ENCODE measurements at regions not wholly inside any gene's neighbourhood (a gene's known extent, or its start where the extent isn't known, plus 50 kb on each side); places are given as distances from the start of the nearest gene placed in this dataset.

DNA sequence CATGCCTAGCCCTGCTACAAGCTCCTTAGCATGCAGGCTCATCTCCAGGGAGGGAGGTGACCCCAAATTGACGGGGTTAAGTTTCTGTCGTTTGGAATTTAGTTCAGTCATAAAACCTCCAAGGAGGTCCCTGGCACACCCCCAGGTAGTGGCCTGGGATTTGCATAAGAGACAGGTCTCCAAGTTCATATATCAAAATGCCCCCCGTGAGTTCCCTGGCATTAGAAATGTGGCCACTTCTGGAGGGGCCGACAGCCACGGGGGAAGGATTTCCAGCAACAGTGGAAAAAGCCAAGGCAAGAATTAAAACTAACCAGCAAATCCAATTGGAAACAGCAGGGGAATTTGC, 228.8 kb downstream of the BCL11B start:
- Histone ChIP-seq H3K27me3 (ENCODE audit: control insufficient read depth, insufficient read depth, low read length) (no peaks in the 10 kb centered on the region), H3K4me3 (ENCODE audit: low read length) (no peak overlapping the region), H3K9me3 (ENCODE audit: control insufficient read depth, low read length) (no peaks in the 10 kb centered on the region), H3K4me1 (ENCODE audit: control insufficient read depth, insufficient read depth, low read length) (no peaks in the 10 kb centered on the region), H3K36me3 (ENCODE audit: control insufficient read depth, insufficient read depth, low read length) (no peaks in the 10 kb centered on the region), H3K9ac (ENCODE audit: low read length) (no peak overlapping the region)

DNA sequence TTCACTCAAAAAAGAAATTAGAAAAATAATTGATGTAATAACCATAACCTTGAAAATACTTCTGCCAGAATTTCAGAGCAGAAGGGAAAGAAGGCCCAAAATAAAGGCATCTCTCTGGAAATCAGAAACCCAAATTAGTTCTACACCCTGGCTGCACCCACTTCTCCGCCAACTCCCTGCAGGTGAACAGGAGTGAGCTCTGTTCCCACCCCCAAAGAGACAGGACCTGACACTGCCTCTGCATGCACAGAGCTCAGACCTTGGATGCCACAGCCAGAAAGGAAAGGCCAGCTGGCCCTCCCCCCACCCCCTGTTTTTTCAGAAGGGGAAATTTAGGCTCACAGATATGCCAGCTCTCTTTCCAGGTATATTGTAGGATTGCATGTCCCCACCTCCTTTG, 228.2 kb downstream of the BCL11B start:
- H3K4me3 ChIP-seq (ENCODE audit: low read length), result no peak overlapping the region
- H3K36me3 ChIP-seq (ENCODE audit: control insufficient read depth, insufficient read depth, low read length), result no peaks in the 10 kb centered on the region
- H3K9ac ChIP-seq (ENCODE audit: low read length), result no peak overlapping the region
- no peaks in the 10 kb centered on the region for H3K9me3 ChIP-seq (ENCODE audit: control insufficient read depth, low read length)
- no peaks in the 10 kb centered on the region for H3K4me1 ChIP-seq (ENCODE audit: control insufficient read depth, insufficient read depth, low read length)
- H3K27me3 ChIP-seq (ENCODE audit: control insufficient read depth, insufficient read depth, low read length), result no peaks in the 10 kb centered on the region

- Histone ChIP-seq H3K4me3 (ENCODE audit: low read length) (no peak overlapping the region), H3K9ac (ENCODE audit: low read length) (no peak overlapping the region), H3K4me1 (ENCODE audit: control insufficient read depth, insufficient read depth, low read length) (no peaks in the 10 kb centered on the region), H3K36me3 (ENCODE audit: control insufficient read depth, insufficient read depth, low read length) (no peaks in the 10 kb centered on the region), H3K27me3 (ENCODE audit: control insufficient read depth, insufficient read depth, low read length) (no peaks in the 10 kb centered on the region), H3K9me3 (ENCODE audit: control insufficient read depth, low read length) (no peaks in the 10 kb centered on the region)
Measured at GRCh38 chr14:99047441-99048031, 224.5 kb downstream of the BCL11B start.

GRCh38 chr14:99050309-99050708, 221.7 kb downstream of the BCL11B start:
- Histone ChIP-seq H3K27me3 (ENCODE audit: control insufficient read depth, insufficient read depth, low read length) (no peaks in the 10 kb centered on the region), H3K4me3 (ENCODE audit: low read length) (no peak overlapping the region), H3K4me1 (ENCODE audit: control insufficient read depth, insufficient read depth, low read length) (no peaks in the 10 kb centered on the region), H3K9ac (ENCODE audit: low read length) (no peak overlapping the region), H3K9me3 (ENCODE audit: control insufficient read depth, low read length) (no peaks in the 10 kb centered on the region), H3K36me3 (ENCODE audit: control insufficient read depth, insufficient read depth, low read length) (no peaks in the 10 kb centered on the region)

DNA sequence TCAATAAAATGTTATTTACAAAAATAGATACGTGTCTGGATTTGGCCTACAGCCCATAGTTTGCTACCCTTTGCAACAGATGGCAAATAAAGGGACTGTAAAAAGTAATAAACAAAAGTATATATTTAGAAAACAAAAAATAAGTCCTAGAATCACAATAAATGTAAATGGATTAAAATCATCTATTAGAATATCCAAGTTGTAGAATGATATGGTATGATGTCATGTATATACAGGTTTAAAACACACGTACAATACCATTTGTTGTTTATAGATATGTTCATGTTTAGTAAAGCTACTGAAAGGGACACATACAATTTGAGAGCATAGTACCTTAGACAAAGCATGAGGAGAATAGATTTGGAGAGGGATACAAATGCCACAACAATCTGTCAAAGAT, 219.5 kb downstream of the BCL11B start:
- Histone ChIP-seq H3K27me3 (ENCODE audit: control insufficient read depth, insufficient read depth, low read length) (no peaks in the 10 kb centered on the region), H3K9ac (ENCODE audit: low read length) (no peak overlapping the region), H3K4me1 (ENCODE audit: control insufficient read depth, insufficient read depth, low read length) (no peaks in the 10 kb centered on the region), H3K9me3 (ENCODE audit: control insufficient read depth, low read length) (no peaks in the 10 kb centered on the region), H3K36me3 (ENCODE audit: control insufficient read depth, insufficient read depth, low read length) (no peaks in the 10 kb centered on the region), H3K4me3 (ENCODE audit: low read length) (no peak overlapping the region)

- Histone ChIP-seq H3K36me3 (ENCODE audit: control insufficient read depth, insufficient read depth, low read length) (no peaks in the 10 kb centered on the region), H3K4me3 (ENCODE audit: low read length) (no peak overlapping the region), H3K27me3 (ENCODE audit: control insufficient read depth, insufficient read depth, low read length) (no peaks in the 10 kb centered on the region), H3K9ac (ENCODE audit: low read length) (no peak overlapping the region), H3K9me3 (ENCODE audit: control insufficient read depth, low read length) (no peaks in the 10 kb centered on the region), H3K4me1 (ENCODE audit: control insufficient read depth, insufficient read depth, low read length) (no peaks in the 10 kb centered on the region)
Measured at GRCh38 chr14:99055019-99055418, 217.0 kb downstream of the BCL11B start.

DNA sequence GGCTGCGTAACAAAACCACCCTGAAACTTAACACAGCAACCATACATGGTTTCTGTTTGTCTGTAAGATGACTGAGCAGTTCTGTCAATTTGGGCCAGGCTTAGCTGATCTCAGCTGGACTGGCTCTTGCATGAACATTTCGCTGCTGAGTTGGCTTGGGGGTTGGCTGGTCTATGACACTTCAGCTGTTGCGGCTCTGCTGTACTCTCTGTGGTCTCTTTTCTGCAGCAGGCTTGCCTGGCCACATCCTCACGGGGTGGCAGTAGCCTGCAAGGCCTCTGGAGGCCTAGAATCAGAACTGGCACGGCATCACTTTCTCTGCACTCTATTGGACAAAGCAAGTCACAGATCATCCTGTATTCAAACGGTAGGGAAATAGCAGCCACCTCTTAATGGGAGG, 216.2 kb downstream of the BCL11B start:
- Histone ChIP-seq H3K9me3 (ENCODE audit: control insufficient read depth, low read length) (no peaks in the 10 kb centered on the region), H3K9ac (ENCODE audit: low read length) (no peak overlapping the region), H3K36me3 (ENCODE audit: control insufficient read depth, insufficient read depth, low read length) (no peaks in the 10 kb centered on the region), H3K27me3 (ENCODE audit: control insufficient read depth, insufficient read depth, low read length) (no peaks in the 10 kb centered on the region), H3K4me3 (ENCODE audit: low read length) (no peak overlapping the region), H3K4me1 (ENCODE audit: control insufficient read depth, insufficient read depth, low read length) (no peaks in the 10 kb centered on the region)

DNA sequence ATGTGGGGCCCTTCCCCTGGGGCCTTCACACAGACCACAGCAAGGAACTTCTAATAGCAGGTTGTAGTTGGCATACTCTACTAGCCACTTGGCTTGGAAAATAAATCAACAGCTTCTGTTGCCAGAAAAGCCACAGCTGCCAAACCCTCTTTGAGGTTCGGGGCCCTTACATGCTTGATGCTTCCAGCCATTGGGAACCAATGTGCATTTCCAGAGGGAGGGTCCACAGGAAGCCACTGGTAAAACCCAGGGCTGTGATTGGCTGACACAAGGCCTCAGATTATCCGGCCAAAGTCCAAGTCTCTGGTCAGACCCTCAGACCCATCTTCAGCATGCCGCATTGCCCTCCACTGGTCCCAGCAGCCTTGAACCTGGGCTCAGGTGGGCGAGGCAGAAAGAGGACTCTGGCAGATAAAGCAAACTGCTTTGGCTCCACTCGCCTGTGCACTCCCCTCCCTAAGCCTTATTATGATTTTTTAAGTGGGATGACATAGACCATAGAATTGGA, 214.4 kb downstream of the BCL11B start:
- no peaks in the 10 kb centered on the region for H3K36me3 ChIP-seq (ENCODE audit: control insufficient read depth, insufficient read depth, low read length)
- no peaks in the 10 kb centered on the region for H3K27me3 ChIP-seq (ENCODE audit: control insufficient read depth, insufficient read depth, low read length)

DNA sequence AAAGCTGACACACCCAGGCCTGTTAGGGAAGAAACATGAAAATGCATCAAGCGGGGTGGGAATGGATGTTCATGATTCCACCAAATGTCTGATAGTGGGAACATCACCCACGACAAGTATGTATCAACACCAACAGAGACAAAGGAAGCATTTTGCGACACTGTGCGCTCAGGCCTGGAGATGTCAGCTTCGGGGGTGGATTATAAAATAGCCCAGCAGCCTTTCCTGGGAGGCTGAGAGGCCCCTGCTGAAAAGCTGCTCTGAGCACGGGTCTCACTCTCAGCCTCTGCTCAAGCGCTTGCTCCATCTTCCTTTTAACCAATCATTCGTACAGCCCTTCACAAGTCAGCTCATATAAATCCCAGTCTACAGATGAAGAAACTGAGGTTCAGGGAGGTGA, 213.5 kb downstream of the BCL11B start:
- Histone ChIP-seq H3K9ac (ENCODE audit: low read length) (no peak overlapping the region), H3K4me3 (ENCODE audit: low read length) (no peak overlapping the region)

More for the DNA sequence above, 214.4 kb downstream of the BCL11B start:
- no peaks in the 10 kb centered on the region for H3K9me3 ChIP-seq (ENCODE audit: control insufficient read depth, low read length)
- no peak overlapping the region for H3K4me3 ChIP-seq (ENCODE audit: low read length)
- H3K4me1 ChIP-seq (ENCODE audit: control insufficient read depth, insufficient read depth, low read length), result no peaks in the 10 kb centered on the region
- H3K9ac ChIP-seq (ENCODE audit: low read length), result no peak overlapping the region

GRCh38 chr14:99062216-99062615, 209.8 kb downstream of the BCL11B start:
- Histone ChIP-seq H3K9ac (ENCODE audit: low read length) (no peak overlapping the region), H3K4me3 (ENCODE audit: low read length) (no peak overlapping the region), H3K27me3 (ENCODE audit: control insufficient read depth, insufficient read depth, low read length) (no peaks in the 10 kb centered on the region), H3K36me3 (ENCODE audit: control insufficient read depth, insufficient read depth, low read length) (no peaks in the 10 kb centered on the region), H3K9me3 (ENCODE audit: control insufficient read depth, low read length) (no peaks in the 10 kb centered on the region), H3K4me1 (ENCODE audit: control insufficient read depth, insufficient read depth, low read length) (peaks cover 20% of the 10 kb centered on the region)

More for the DNA sequence above, 213.5 kb downstream of the BCL11B start:
- Histone ChIP-seq H3K27me3 (ENCODE audit: control insufficient read depth, insufficient read depth, low read length) (no peaks in the 10 kb centered on the region), H3K9me3 (ENCODE audit: control insufficient read depth, low read length) (no peaks in the 10 kb centered on the region), H3K36me3 (ENCODE audit: control insufficient read depth, insufficient read depth, low read length) (no peaks in the 10 kb centered on the region), H3K4me1 (ENCODE audit: control insufficient read depth, insufficient read depth, low read length) (peaks cover under 1% of the 10 kb centered on the region)

DNA sequence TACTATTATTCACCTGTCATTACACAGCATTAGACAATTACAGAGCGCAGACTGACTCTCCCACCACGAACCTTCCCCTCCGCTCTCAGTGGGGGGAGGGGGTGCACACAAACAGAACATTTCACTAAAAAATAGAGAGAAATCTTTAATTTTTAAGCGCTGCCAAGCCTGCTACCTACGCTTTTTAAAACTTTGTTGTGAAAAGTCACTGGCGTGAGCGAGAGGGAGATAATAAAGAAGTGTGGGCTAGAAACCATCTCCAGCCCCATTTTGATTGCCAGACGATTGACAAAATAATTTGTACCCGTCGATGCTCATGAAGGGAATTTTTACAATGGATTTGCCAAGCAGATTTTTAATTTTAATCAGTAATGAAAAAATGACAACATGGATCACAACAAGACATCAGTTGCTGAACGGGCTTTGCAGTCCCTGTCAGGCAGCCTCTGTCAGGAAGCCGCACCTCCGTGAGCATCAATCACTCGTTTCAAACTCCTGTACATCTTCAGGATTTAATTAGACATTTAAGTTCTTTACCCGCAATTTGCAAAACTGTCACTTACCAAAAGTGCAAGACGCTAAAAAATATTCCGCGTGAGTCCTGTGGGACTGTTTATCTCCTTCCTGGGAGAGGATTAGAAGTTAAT, 209.1 kb downstream of the BCL11B start:
- Histone ChIP-seq H3K4me3 (ENCODE audit: low read length) (no peak overlapping the region), H3K4me1 (ENCODE audit: control insufficient read depth, insufficient read depth, low read length) (peaks cover 20% of the 10 kb centered on the region), H3K27me3 (ENCODE audit: control insufficient read depth, insufficient read depth, low read length) (no peaks in the 10 kb centered on the region), H3K9ac (ENCODE audit: low read length) (no peak overlapping the region), H3K36me3 (ENCODE audit: control insufficient read depth, insufficient read depth, low read length) (no peaks in the 10 kb centered on the region), H3K9me3 (ENCODE audit: control insufficient read depth, low read length) (no peaks in the 10 kb centered on the region)

DNA sequence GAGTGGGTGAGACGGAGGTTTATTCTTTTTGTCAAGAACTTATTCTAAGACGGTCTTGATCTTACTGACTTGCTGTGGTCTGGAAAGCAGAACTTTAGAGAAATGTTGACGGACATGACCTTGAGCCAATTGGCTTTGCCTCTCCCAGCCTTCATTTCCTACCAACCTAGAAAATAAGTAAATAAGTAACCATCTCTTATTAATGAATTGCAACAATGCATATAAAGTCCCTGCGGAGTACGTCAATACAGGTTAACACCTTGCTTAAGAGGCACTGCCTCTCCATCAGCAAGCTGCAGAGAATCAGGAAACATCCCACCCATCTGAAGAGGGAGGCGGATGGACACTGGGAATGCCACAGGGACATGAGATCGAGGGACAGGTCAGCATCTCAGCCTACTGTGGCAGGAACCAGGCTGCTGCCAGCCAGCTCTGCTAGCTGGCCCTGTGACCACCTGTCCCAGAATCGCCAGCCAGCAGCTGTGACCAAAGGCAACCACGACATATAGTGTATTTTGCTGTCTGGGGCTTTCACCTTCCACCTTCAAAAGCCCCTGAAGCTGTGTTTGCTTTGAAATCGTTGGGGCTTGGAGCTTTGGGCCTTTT, 208.3 kb downstream of the BCL11B start:
- H3K9ac ChIP-seq (ENCODE audit: low read length), result no peak overlapping the region
- H3K4me3 ChIP-seq (ENCODE audit: low read length), result no peak overlapping the region
- H3K27me3 ChIP-seq (ENCODE audit: control insufficient read depth, insufficient read depth, low read length), result no peaks in the 10 kb centered on the region
- H3K9me3 ChIP-seq (ENCODE audit: control insufficient read depth, low read length), result no peaks in the 10 kb centered on the region
- H3K36me3 ChIP-seq (ENCODE audit: control insufficient read depth, insufficient read depth, low read length), result no peaks in the 10 kb centered on the region
- peaks cover 20% of the 10 kb centered on the region for H3K4me1 ChIP-seq (ENCODE audit: control insufficient read depth, insufficient read depth, low read length)

Data from mucosa of stomach (tissue), 1 donor.